Mesenchymal stem cell (in vitro differentiated cells and primary cell): ENCODE measurements at regions not wholly inside any gene's neighbourhood (a gene's known extent, or its start where the extent isn't known, plus 50 kb on each side); places are given as distances from the start of the nearest gene placed in this dataset.

Source experiments
- DNase-seq: peaks from one replicate; pipeline ENCODE4 v3.0.0-alpha.2; 2013
- H2AFZ ChIP-seq: one replicate; pipeline ENCODE4 v1.6.1; 2013; ENCODE audit warnings: low read depth, mild to moderate bottlenecking, control low read depth, inconsistent platforms, low read length, moderate library complexity
- H2AK5ac ChIP-seq: 2 replicates; pipeline ENCODE4 v1.6.1; 2013; ENCODE audit warnings: low read length, moderate library complexity, mild to moderate bottlenecking, inconsistent platforms; ENCODE audit not compliant: severe bottlenecking
- H2BK120ac ChIP-seq: one replicate; pipeline ENCODE4 v1.6.1; 2013; ENCODE audit warnings: low read depth, mild to moderate bottlenecking, inconsistent platforms, low read length, moderate library complexity
- H2BK12ac ChIP-seq, 2 experiments: one replicate each; pipeline ENCODE4 v1.6.1; 2013; ENCODE audit warnings: inconsistent platforms in 2 of 2, low read length in 2 of 2, mild to moderate bottlenecking in 2 of 2, moderate library complexity in 2 of 2, control low read depth in 1 of 2
- H2BK15ac ChIP-seq: one replicate; pipeline ENCODE4 v1.6.1; 2013; ENCODE audit warnings: mild to moderate bottlenecking, low read depth, inconsistent platforms; ENCODE audit not compliant: poor library complexity, severe bottlenecking
- H2BK5ac ChIP-seq: 2 replicates; pipeline ENCODE4 v1.6.1; 2013; ENCODE audit warnings: low read depth, mild to moderate bottlenecking, low read length, control low read depth, inconsistent platforms; ENCODE audit not compliant: poor library complexity, severe bottlenecking
- H3K14ac ChIP-seq, 2 experiments: one replicate each; pipeline ENCODE4 v1.6.1; 2013; ENCODE audit warnings: inconsistent platforms in 2 of 2, low read length in 2 of 2, control low read depth in 1 of 2, mild to moderate bottlenecking in 1 of 2, moderate library complexity in 1 of 2
- H3K18ac ChIP-seq, 2 experiments: one replicate each; pipeline ENCODE4 v1.6.1; 2013; ENCODE audit warnings: inconsistent platforms in 2 of 2, low read length in 2 of 2, control low read depth in 1 of 2, low read depth in 1 of 2, mild to moderate bottlenecking in 1 of 2
- H3K23ac ChIP-seq, 2 experiments: one replicate each; pipeline ENCODE4 v1.6.1; 2013; ENCODE audit warnings: inconsistent platforms in 2 of 2, low read length in 2 of 2, mild to moderate bottlenecking in 2 of 2, moderate library complexity in 2 of 2, control low read depth in 1 of 2
- H3K27ac ChIP-seq: 2 replicates; pipeline ENCODE4 v1.5.1; 2013; ENCODE audit warnings: mild to moderate bottlenecking, moderate library complexity, low read length, control low read depth, inconsistent platforms; ENCODE audit not compliant: poor library complexity, severe bottlenecking
- H3K27me3 ChIP-seq, 2 experiments: 2 replicates each; pipeline versions ENCODE4 v1.6.1 to v1.7.0; 2013; ENCODE audit warnings: low read length in 2 of 2, mild to moderate bottlenecking in 2 of 2, moderate library complexity in 2 of 2, control low read depth in 1 of 2, inconsistent platforms in 1 of 2; ENCODE audit not compliant: control insufficient read depth in 1 of 2, insufficient read depth in 1 of 2
- H3K36me3 ChIP-seq, 2 experiments: 2 replicates each; pipeline versions ENCODE4 v1.6.1 to v1.7.0; 2013; ENCODE audit warnings: low read length in 2 of 2, control low read depth in 1 of 2, inconsistent platforms in 1 of 2, low read depth in 1 of 2, mild to moderate bottlenecking in 1 of 2; ENCODE audit not compliant: insufficient read depth in 2 of 2, control insufficient read depth in 1 of 2
- H3K4ac ChIP-seq, 2 experiments: one replicate each; pipeline ENCODE4 v1.6.1; 2013; ENCODE audit warnings: inconsistent platforms in 2 of 2, low read length in 2 of 2, mild to moderate bottlenecking in 2 of 2, moderate library complexity in 2 of 2, control low read depth in 1 of 2, low read depth in 1 of 2
- H3K4me1 ChIP-seq: 2 replicates; pipeline ENCODE4 v1.6.1; 2013; ENCODE audit warnings: low read depth, low read length, control low read depth; ENCODE audit not compliant: control insufficient read depth, insufficient read depth
- H3K4me2 ChIP-seq: 2 replicates; pipeline ENCODE4 v1.6.1; 2013; ENCODE audit warnings: low read length, mild to moderate bottlenecking, inconsistent platforms; ENCODE audit not compliant: poor library complexity, severe bottlenecking
- H3K4me3 ChIP-seq, 2 experiments: 2 replicates each; pipeline versions ENCODE4 v1.5.1 to v1.7.0; 2013; ENCODE audit warnings: low read length in 2 of 2, mild to moderate bottlenecking in 2 of 2, control low read depth in 1 of 2, low read depth in 1 of 2; ENCODE audit not compliant: insufficient read depth in 1 of 2
- H3K79me1 ChIP-seq: replicated peaks from 2 replicates; pipeline ENCODE4 v1.6.1; 2013; ENCODE audit warnings: mild to moderate bottlenecking, control low read depth, low read length, inconsistent platforms; ENCODE audit not compliant: poor library complexity, severe bottlenecking
- H3K9ac ChIP-seq: 2 replicates; pipeline ENCODE4 v1.7.0; 2013; ENCODE audit warnings: mild to moderate bottlenecking, low read length, moderate library complexity
- H3K9me3 ChIP-seq: 2 replicates; pipeline ENCODE4 v1.7.0; 2013; ENCODE audit warnings: mild to moderate bottlenecking, low read length; ENCODE audit not compliant: control insufficient read depth
- H4K8ac ChIP-seq: one replicate; pipeline ENCODE4 v1.6.1; 2013; ENCODE audit warnings: inconsistent platforms, mild to moderate bottlenecking, low read length, moderate library complexity
- H4K91ac ChIP-seq: one replicate; pipeline ENCODE4 v1.6.1; 2013; ENCODE audit warnings: mild to moderate bottlenecking, low read length, inconsistent platforms
- WGBS: methylation state at CpG from one replicate; pipeline ENCODE4 v1.1.7; 2013; ENCODE audit warnings: mixed read lengths; 5-methylcytosine and 5-hydroxymethylcytosine counted together

DNA sequence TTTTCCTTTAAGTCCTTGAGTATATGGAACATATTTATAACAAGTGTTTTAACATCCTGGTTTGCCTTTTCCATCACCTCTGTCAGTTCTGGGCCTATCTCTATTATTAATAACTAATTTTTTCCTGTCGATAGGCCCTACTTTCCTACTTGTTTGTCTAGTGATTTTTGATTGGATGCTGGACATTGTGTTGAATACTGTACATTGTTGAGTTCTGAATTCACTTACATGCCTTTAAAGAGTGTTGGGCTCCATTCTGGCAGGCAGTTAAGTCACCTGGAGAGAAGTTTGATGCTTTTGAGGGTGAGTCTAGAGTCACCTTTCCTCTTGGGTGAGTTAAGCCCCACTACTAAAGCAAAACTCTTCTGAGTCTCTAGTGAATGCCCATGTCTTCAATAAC, 77.5 kb upstream of the C14orf180 start:
- Histone ChIP-seq H3K14ac (no peak overlapping the region), H3K27me3 (no peaks in the 10 kb centered on the region), H3K4me3 (no peak overlapping the region), H2BK5ac (no peak overlapping the region), H3K9me3 (peaks cover 5% of the 10 kb centered on the region), H3K4ac (no peak overlapping the region), H2AK5ac (no peak overlapping the region), H3K4me2 (no peak overlapping the region), H3K36me3 (no peaks in the 10 kb centered on the region), H2BK120ac (no peak overlapping the region), H3K79me1 (no peaks in the 10 kb centered on the region), H4K8ac (no peak overlapping the region), H3K9ac (no peak overlapping the region), H3K18ac (no peak overlapping the region), H3K23ac (no peak overlapping the region), H2BK12ac (no peak overlapping the region), H3K27ac (no peak overlapping the region), H2AFZ (no peak overlapping the region), H2BK15ac (no peak overlapping the region), H4K91ac (no peak overlapping the region), H3K4me1 (no peaks in the 10 kb centered on the region)
- no peak for DNase-seq
- 75% methylated on average over 1 of the region's 1 CpG for WGBS

DNA sequence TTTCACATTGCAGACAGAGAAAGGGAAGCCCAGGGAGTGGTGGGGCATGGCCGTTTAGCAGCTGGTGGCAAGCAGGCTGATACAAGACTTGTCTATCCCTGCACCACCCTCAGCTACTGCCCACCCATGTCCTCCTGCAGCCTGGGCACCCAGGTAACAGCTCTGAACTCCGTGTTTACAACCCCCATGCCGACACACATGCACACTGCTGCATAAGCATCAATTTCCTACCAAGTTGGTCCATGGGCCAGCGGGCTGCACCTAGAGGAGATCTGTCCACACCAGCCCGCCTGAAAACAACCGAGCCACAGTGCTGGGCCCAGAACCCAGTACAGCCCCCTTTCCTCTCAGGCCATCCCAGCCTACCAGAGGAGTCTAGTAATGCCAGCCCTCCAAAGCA, 75.9 kb upstream of the C14orf180 start:
- Histone ChIP-seq H3K9me3 (peaks cover 8% of the 10 kb centered on the region), H2AFZ (no peak overlapping the region), H2BK15ac (no peak overlapping the region), H3K79me1 (no peaks in the 10 kb centered on the region), H3K36me3 (no peaks in the 10 kb centered on the region), H3K4me1 (no peaks in the 10 kb centered on the region), H2BK5ac (no peak overlapping the region), H3K18ac (no peak overlapping the region), H3K9ac (no peak overlapping the region), H3K14ac (no peak overlapping the region), H3K4ac (no peak overlapping the region), H3K23ac (no peak overlapping the region), H3K27ac (no peak overlapping the region), H3K4me3 (no peak overlapping the region), H4K8ac (no peak overlapping the region), H2BK12ac (no peak overlapping the region), H4K91ac (no peak overlapping the region), H3K4me2 (no peak overlapping the region), H2AK5ac (no peak overlapping the region), H2BK120ac (no peak overlapping the region), H3K27me3 (peaks cover 0 to 4% of the 10 kb centered on the region in 2 experiments)
- DNase-seq: no peak
- WGBS: 72% methylated on average over 5 of the region's 6 CpGs

DNA sequence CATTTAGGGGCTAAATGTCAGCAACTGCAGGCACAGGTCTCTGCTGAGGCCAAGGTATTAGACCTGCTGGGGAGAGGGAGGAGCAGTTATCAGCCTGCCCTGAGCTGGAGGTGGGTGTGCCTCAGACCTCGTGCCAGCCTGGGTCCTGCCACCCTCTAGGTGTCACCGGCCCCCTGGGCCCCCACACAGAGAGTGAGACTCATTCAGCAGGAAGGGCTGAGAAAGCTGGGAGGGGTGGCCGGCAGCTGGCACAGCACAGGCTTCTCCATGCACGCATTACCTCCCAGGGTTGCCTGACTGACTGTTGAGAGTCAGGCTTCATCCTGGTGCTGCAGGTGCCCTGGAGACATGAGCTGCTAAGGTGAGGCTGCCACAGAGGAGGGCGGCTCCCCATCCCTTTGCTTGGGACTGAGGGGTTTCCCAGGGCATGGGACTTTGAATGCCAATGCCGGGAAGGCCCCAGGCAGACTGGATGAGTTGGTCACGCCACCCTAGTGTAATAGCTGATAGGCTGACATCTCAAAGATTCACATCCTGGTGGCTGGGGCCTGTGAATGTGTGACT, 75.3 kb upstream of the C14orf180 start:
- no peaks in the 10 kb centered on the region for H3K4me1 ChIP-seq
- H3K79me1 ChIP-seq: no peaks in the 10 kb centered on the region
- H3K36me3 ChIP-seq: no peaks in the 10 kb centered on the region
- H3K23ac ChIP-seq: no peak overlapping the region
- no peak overlapping the region for H2BK15ac ChIP-seq
- no peak overlapping the region for H4K8ac ChIP-seq
- no peak overlapping the region for H3K18ac ChIP-seq
- no peak overlapping the region for H2BK120ac ChIP-seq
- H3K4me2 ChIP-seq: no peak overlapping the region
- H3K9me3 ChIP-seq: peaks cover 8% of the 10 kb centered on the region
- H2BK5ac ChIP-seq: no peak overlapping the region
- H2BK12ac ChIP-seq: no peak overlapping the region
- no peak overlapping the region for H3K4me3 ChIP-seq
- no peak overlapping the region for H4K91ac ChIP-seq
- no peak overlapping the region for H2AFZ ChIP-seq
- no peak for DNase-seq
- 70% methylated on average over 7 of the region's 7 CpGs for WGBS
- no peak overlapping the region for H3K27ac ChIP-seq
- H2AK5ac ChIP-seq: no peak overlapping the region
- H3K14ac ChIP-seq: no peak overlapping the region
- no peak overlapping the region for H3K4ac ChIP-seq
- H3K27me3 ChIP-seq: peaks cover 0 to 4% of the 10 kb centered on the region in 2 experiments
- H3K9ac ChIP-seq: no peak overlapping the region

DNA sequence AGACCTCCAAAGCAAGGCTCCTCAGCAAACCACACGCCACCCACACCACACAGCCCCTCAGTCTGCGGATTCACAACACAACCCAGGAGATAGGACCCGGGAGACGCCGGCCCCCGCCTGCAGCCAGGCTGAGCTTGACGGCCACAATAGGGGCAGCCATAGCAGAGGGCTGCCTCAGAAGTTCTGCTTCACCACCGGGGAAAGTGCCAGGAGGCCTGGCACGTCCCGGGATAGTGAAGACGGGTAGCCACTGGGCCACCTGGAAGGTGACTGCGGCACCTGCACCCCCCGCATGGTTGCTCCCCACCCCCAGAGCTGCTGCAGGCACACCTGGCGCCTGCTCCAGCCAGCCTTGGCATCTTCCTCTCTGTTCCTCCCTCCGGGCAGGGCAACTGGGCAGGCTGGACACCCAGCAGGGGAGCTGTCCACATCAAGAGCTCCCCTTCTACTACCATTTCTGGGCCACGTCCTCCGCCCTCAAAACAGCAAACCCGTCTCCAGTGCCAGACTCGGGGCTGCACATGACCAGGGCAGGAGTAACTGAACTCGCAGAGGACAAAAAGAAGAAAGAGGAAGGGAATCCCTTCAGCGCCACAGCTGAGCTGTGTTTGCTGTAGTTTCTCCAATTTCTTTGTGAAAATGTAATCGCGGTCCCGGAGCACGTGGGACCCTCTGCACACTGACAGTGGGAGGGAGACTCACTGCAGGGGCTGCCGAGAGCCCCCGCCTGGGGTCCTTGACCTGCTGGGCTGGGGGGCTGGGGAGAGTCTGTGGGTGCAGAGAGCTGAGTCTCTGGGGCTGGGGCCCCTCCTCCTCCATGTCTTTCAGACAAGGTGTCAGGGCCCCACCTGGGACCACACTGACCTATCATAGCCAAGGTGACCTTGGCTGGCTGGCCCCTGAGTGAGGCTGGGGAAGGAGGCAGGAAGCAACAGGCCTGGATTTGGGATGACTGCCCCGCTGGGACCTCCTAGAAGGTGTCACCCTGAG, 74.2 kb upstream of the C14orf180 start:
- no peak overlapping the region for H2BK5ac ChIP-seq
- H3K14ac ChIP-seq: no peak overlapping the region
- H3K4me3 ChIP-seq: no peak overlapping the region
- no peak overlapping the region for H2AFZ ChIP-seq
- H2BK120ac ChIP-seq: no peak overlapping the region
- H4K91ac ChIP-seq: no peak overlapping the region
- H4K8ac ChIP-seq: no peak overlapping the region
- no peak overlapping the region for H3K4ac ChIP-seq
- H3K4me1 ChIP-seq: no peaks in the 10 kb centered on the region
- DNase-seq: no peak
- no peak overlapping the region for H2AK5ac ChIP-seq
- no peak overlapping the region for H3K9ac ChIP-seq
- H3K79me1 ChIP-seq: no peaks in the 10 kb centered on the region
- no peak overlapping the region for H2BK12ac ChIP-seq
- H3K23ac ChIP-seq: no peak overlapping the region
- H3K4me2 ChIP-seq: no peak overlapping the region
- 81% methylated on average over 28 of the region's 28 CpGs for WGBS
- H3K27me3 ChIP-seq: peaks cover 0 to 4% of the 10 kb centered on the region in 2 experiments
- H3K9me3 ChIP-seq: peaks cover 8% of the 10 kb centered on the region
- no peaks in the 10 kb centered on the region for H3K36me3 ChIP-seq
- H3K27ac ChIP-seq: no peak overlapping the region
- no peak overlapping the region for H3K18ac ChIP-seq
- no peak overlapping the region for H2BK15ac ChIP-seq
